GM23338 (cell line): ENCODE measurements at regions not wholly inside any gene's neighbourhood (a gene's known extent, or its start where the extent isn't known, plus 50 kb on each side); places are given as distances from the start of the nearest gene placed in this dataset.

ENCODE experiments used
- ATAC-seq: fragments of 200-7000 bp; cut with Tn5 transposase; 3 replicates; pipeline ENCODE4 v1.9.1; 2020
- DNase-seq: peaks from one replicate; pipeline ENCODE4 v3.0.0-alpha.2; 2015; ENCODE audit warnings: low spot score
- H2AFZ ChIP-seq: fragments of 200-600 bp; sonication (generic); 2 replicates; pipeline ENCODE4 v1.8.0; 2016; ENCODE audit warnings: antibody characterized with exemption, mild to moderate bottlenecking, moderate library complexity
- H3F3A ChIP-seq: fragments of 200-600 bp; sonication (generic); replicated peaks from 2 replicates; pipeline ENCODE4 v1.8.0; 2017; ENCODE audit warnings: antibody characterized with exemption, mixed run types, low read depth
- H3K27ac ChIP-seq: fragments of 200-600 bp; sonication (generic); 2 replicates; pipeline ENCODE4 v1.6.1; 2016; ENCODE audit warnings: low read depth
- H3K27me3 ChIP-seq: fragments of 200-600 bp; sonication (generic); 2 replicates; pipeline ENCODE4 v1.8.0; 2016; ENCODE audit warnings: mild to moderate bottlenecking, mixed run types, moderate library complexity; ENCODE audit not compliant: insufficient read depth
- H3K36me3 ChIP-seq: fragments of 200-600 bp; sonication (generic); 2 replicates; pipeline ENCODE4 v1.8.0; 2016; ENCODE audit warnings: mild to moderate bottlenecking; ENCODE audit not compliant: insufficient read depth
- H3K4me1 ChIP-seq: fragments of 200-600 bp; sonication (generic); 2 replicates; pipeline ENCODE4 v1.8.0; 2016; ENCODE audit warnings: mild to moderate bottlenecking, moderate library complexity; ENCODE audit not compliant: insufficient read depth
- H3K4me2 ChIP-seq: fragments of 200-600 bp; sonication (generic); 2 replicates; pipeline ENCODE4 v1.7.1; 2017; ENCODE audit warnings: mixed run types
- H3K4me3 ChIP-seq: fragments of 200-600 bp; sonication (generic); 2 replicates; pipeline ENCODE4 v1.6.1; 2016; ENCODE audit warnings: mixed run types
- H3K79me2 ChIP-seq: fragments of 200-600 bp; sonication (generic); replicated peaks from 2 replicates; pipeline ENCODE4 v1.8.0; 2017; ENCODE audit warnings: mild to moderate bottlenecking; ENCODE audit not compliant: insufficient read depth
- H3K9me2 ChIP-seq: fragments of 200-600 bp; sonication (generic); 2 replicates; pipeline ENCODE4 v1.8.0; 2017; ENCODE audit not compliant: insufficient read depth
- H4K20me1 ChIP-seq: fragments of 200-600 bp; sonication (generic); replicated peaks from 2 replicates; pipeline ENCODE4 v1.8.0; 2017; ENCODE audit warnings: mild to moderate bottlenecking; ENCODE audit not compliant: insufficient read depth
- H3K27ac Mint-ChIP-seq: 2 replicates; pipeline ENCODE4 v1.8.0; 2020; ENCODE audit warnings: inconsistent platforms, mild to moderate bottlenecking, moderate library complexity, mixed read lengths
- H3K27me3 Mint-ChIP-seq: 3 replicates; pipeline ENCODE4 v1.8.0; 2022; ENCODE audit warnings: low read depth, mild to moderate bottlenecking, moderate library complexity, mixed read lengths, inconsistent platforms; ENCODE audit not compliant: insufficient read depth, poor library complexity
- H3K36me3 Mint-ChIP-seq: 3 replicates; pipeline ENCODE4 v1.8.0; 2021; ENCODE audit warnings: low read depth, mild to moderate bottlenecking, inconsistent platforms, moderate library complexity, mixed read lengths
- H3K4me1 Mint-ChIP-seq: 3 replicates; pipeline ENCODE4 v1.8.0; 2020; ENCODE audit warnings: mild to moderate bottlenecking, inconsistent platforms, mixed read lengths
- H3K4me3 Mint-ChIP-seq: 3 replicates; pipeline ENCODE4 v1.8.0; 2021; ENCODE audit warnings: moderate library complexity, mild to moderate bottlenecking, inconsistent platforms, mixed read lengths
- H3K9me3 Mint-ChIP-seq: 3 replicates; pipeline ENCODE4 v1.8.0; 2020; ENCODE audit warnings: moderate library complexity, mild to moderate bottlenecking, inconsistent platforms, mixed read lengths
- CREB1 ChIP-seq: fragments of 250-450 bp; sonication (Bioruptor Pico); IDR thresholded peaks from 2 replicates; pipeline ENCODE4 v1.5.0; 2020; ENCODE audit warnings: low read depth, mild to moderate bottlenecking, moderate library complexity
- EZH2 ChIP-seq: fragments of 200-600 bp; sonication (generic); IDR thresholded peaks from one replicate; pipeline ENCODE4 v1.8.0; 2017; ENCODE audit warnings: antibody characterized with exemption, mild to moderate bottlenecking, low read depth; ENCODE audit not compliant: unreplicated experiment
- EZH2phosphoT487 ChIP-seq: fragments of 200-600 bp; sonication (generic); IDR thresholded peaks from one replicate; pipeline ENCODE4 v1.8.1; 2018; ENCODE audit warnings: antibody characterized with exemption; ENCODE audit not compliant: unreplicated experiment
- JUNB ChIP-seq: IDR thresholded peaks from one replicate; pipeline ENCODE4 v1.6.1; 2016; ENCODE audit warnings: antibody characterized with exemption; ENCODE audit not compliant: unreplicated experiment
- NANOG ChIP-seq: IDR thresholded peaks from 2 replicates; pipeline ENCODE4 v1.6.1; 2016; ENCODE audit warnings: antibody characterized with exemption, borderline replicate concordance
- POLR2AphosphoS5 ChIP-seq: IDR thresholded peaks from 2 replicates; pipeline ENCODE4 v1.6.1; 2016; ENCODE audit warnings: antibody characterized with exemption, low read depth
- STAT1 ChIP-seq: IDR thresholded peaks from one replicate; pipeline ENCODE4 v1.6.1; 2016; ENCODE audit warnings: antibody characterized with exemption; ENCODE audit not compliant: unreplicated experiment
- ZNF114 ChIP-seq: fragments of 250-450 bp; sonication (Bioruptor Pico); IDR thresholded peaks from 2 replicates; pipeline ENCODE4 v1.5.0; 2020; ENCODE audit warnings: mild to moderate bottlenecking, moderate library complexity
- ZNF331 ChIP-seq: fragments of 250-450 bp; sonication (Bioruptor Pico); IDR thresholded peaks from 2 replicates; pipeline ENCODE4 v1.5.0; 2020; ENCODE audit warnings: low read depth, mild to moderate bottlenecking, moderate library complexity
- TF ChIP-seq, protein P1 (sequence below): fragments of 250-450 bp; sonication (Bioruptor Pico); IDR thresholded peaks from 2 replicates; pipeline ENCODE4 v1.5.0; 2020; ENCODE audit warnings: mild to moderate bottlenecking, moderate library complexity
- TF ChIP-seq, protein P2 (sequence below), 2 experiments: fragments of 200-600 bp in 1 of 2; sonication (generic) in 1 of 2; conservative IDR thresholded peaks; 2 replicates each; pipeline versions ENCODE4 v1.5.1 to v1.6.1; 2016 to 2017; ENCODE audit warnings: antibody characterized with exemption in 2 of 2, low read depth in 2 of 2, mild to moderate bottlenecking in 2 of 2, moderate library complexity in 1 of 2
- TF ChIP-seq, protein P3 (sequence below): IDR thresholded peaks from one replicate; pipeline ENCODE4 v1.6.1; 2018; ENCODE audit warnings: antibody characterized with exemption; ENCODE audit not compliant: unreplicated experiment
- TF ChIP-seq, protein P4 (sequence below): IDR thresholded peaks from 2 replicates; pipeline ENCODE4 v1.6.1; 2016; ENCODE audit warnings: antibody characterized with exemption

DNA sequence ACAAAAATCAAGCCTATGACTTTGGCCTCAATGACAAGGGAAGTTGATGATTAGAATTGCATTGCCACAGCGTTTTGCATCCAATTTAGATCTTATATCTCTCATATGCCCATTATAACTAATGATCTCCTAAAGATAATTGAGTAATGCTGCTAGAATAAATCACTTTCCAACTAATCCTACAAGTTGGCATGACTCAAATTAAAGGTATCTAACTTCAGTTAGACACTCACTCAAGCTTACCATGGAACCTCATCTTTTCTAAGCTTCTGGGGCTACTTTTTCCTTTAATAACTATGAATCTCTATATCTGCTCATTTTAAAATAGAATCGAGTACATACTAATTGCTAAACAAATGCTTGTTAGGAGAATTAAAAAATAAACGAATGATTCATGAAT is 427.8 kb downstream of the BTG1 start:
- no peak overlapping the region for H3K4me2 ChIP-seq
- TF ChIP-seq ZNF114 (CRISPR knock-in tag) (no peak), EZH2phosphoT487 (no peak), CREB1 (CRISPR knock-in tag) (no peak), ZNF331 (CRISPR knock-in tag) (no peak), JUNB (no peak), EZH2 (no peak), STAT1 (no peak), NANOG (no peak), POLR2AphosphoS5 (no peak)
- TF ChIP-seq, protein P1, sequence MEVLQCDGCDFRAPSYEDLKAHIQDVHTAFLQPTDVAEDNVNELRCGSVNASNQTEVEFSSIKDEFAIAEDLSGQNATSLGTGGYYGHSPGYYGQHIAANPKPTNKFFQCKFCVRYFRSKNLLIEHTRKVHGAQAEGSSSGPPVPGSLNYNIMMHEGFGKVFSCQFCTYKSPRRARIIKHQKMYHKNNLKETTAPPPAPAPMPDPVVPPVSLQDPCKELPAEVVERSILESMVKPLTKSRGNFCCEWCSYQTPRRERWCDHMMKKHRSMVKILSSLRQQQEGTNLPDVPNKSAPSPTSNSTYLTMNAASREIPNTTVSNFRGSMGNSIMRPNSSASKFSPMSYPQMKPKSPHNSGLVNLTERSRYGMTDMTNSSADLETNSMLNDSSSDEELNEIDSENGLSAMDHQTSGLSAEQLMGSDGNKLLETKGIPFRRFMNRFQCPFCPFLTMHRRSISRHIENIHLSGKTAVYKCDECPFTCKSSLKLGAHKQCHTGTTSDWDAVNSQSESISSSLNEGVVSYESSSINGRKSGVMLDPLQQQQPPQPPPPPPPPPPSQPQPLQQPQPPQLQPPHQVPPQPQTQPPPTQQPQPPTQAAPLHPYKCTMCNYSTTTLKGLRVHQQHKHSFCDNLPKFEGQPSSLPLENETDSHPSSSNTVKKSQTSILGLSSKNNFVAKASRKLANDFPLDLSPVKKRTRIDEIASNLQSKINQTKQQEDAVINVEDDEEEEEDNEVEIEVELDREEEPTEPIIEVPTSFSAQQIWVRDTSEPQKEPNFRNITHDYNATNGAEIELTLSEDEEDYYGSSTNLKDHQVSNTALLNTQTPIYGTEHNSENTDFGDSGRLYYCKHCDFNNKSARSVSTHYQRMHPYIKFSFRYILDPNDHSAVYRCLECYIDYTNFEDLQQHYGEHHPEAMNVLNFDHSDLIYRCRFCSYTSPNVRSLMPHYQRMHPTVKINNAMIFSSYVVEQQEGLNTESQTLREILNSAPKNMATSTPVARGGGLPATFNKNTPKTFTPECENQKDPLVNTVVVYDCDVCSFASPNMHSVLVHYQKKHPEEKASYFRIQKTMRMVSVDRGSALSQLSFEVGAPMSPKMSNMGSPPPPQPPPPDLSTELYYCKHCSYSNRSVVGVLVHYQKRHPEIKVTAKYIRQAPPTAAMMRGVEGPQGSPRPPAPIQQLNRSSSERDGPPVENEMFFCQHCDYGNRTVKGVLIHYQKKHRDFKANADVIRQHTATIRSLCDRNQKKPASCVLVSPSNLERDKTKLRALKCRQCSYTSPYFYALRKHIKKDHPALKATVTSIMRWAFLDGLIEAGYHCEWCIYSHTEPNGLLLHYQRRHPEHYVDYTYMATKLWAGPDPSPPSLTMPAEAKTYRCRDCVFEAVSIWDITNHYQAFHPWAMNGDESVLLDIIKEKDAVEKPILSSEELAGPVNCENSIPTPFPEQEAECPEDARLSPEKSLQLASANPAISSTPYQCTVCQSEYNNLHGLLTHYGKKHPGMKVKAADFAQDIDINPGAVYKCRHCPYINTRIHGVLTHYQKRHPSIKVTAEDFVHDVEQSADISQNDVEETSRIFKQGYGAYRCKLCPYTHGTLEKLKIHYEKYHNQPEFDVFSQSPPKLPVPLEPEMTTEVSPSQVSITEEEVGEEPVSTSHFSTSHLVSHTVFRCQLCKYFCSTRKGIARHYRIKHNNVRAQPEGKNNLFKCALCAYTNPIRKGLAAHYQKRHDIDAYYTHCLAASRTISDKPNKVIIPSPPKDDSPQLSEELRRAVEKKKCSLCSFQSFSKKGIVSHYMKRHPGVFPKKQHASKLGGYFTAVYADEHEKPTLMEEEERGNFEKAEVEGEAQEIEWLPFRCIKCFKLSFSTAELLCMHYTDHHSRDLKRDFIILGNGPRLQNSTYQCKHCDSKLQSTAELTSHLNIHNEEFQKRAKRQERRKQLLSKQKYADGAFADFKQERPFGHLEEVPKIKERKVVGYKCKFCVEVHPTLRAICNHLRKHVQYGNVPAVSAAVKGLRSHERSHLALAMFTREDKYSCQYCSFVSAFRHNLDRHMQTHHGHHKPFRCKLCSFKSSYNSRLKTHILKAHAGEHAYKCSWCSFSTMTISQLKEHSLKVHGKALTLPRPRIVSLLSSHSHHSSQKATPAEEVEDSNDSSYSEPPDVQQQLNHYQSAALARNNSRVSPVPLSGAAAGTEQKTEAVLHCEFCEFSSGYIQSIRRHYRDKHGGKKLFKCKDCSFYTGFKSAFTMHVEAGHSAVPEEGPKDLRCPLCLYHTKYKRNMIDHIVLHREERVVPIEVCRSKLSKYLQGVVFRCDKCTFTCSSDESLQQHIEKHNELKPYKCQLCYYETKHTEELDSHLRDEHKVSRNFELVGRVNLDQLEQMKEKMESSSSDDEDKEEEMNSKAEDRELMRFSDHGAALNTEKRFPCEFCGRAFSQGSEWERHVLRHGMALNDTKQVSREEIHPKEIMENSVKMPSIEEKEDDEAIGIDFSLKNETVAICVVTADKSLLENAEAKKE (CRISPR knock-in tag), result no peak
- TF ChIP-seq, protein P2, sequence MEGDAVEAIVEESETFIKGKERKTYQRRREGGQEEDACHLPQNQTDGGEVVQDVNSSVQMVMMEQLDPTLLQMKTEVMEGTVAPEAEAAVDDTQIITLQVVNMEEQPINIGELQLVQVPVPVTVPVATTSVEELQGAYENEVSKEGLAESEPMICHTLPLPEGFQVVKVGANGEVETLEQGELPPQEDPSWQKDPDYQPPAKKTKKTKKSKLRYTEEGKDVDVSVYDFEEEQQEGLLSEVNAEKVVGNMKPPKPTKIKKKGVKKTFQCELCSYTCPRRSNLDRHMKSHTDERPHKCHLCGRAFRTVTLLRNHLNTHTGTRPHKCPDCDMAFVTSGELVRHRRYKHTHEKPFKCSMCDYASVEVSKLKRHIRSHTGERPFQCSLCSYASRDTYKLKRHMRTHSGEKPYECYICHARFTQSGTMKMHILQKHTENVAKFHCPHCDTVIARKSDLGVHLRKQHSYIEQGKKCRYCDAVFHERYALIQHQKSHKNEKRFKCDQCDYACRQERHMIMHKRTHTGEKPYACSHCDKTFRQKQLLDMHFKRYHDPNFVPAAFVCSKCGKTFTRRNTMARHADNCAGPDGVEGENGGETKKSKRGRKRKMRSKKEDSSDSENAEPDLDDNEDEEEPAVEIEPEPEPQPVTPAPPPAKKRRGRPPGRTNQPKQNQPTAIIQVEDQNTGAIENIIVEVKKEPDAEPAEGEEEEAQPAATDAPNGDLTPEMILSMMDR (conservative IDR thresholded peaks at IDR 0.05; ENCODE audit: low read depth in 2 of 2), result no peak
- TF ChIP-seq, protein P3, sequence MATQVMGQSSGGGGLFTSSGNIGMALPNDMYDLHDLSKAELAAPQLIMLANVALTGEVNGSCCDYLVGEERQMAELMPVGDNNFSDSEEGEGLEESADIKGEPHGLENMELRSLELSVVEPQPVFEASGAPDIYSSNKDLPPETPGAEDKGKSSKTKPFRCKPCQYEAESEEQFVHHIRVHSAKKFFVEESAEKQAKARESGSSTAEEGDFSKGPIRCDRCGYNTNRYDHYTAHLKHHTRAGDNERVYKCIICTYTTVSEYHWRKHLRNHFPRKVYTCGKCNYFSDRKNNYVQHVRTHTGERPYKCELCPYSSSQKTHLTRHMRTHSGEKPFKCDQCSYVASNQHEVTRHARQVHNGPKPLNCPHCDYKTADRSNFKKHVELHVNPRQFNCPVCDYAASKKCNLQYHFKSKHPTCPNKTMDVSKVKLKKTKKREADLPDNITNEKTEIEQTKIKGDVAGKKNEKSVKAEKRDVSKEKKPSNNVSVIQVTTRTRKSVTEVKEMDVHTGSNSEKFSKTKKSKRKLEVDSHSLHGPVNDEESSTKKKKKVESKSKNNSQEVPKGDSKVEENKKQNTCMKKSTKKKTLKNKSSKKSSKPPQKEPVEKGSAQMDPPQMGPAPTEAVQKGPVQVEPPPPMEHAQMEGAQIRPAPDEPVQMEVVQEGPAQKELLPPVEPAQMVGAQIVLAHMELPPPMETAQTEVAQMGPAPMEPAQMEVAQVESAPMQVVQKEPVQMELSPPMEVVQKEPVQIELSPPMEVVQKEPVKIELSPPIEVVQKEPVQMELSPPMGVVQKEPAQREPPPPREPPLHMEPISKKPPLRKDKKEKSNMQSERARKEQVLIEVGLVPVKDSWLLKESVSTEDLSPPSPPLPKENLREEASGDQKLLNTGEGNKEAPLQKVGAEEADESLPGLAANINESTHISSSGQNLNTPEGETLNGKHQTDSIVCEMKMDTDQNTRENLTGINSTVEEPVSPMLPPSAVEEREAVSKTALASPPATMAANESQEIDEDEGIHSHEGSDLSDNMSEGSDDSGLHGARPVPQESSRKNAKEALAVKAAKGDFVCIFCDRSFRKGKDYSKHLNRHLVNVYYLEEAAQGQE, result no peak
- TF ChIP-seq, protein P4, sequence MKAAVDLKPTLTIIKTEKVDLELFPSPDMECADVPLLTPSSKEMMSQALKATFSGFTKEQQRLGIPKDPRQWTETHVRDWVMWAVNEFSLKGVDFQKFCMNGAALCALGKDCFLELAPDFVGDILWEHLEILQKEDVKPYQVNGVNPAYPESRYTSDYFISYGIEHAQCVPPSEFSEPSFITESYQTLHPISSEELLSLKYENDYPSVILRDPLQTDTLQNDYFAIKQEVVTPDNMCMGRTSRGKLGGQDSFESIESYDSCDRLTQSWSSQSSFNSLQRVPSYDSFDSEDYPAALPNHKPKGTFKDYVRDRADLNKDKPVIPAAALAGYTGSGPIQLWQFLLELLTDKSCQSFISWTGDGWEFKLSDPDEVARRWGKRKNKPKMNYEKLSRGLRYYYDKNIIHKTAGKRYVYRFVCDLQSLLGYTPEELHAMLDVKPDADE, result no peak
- H3K27me3 Mint-ChIP-seq, result no peaks in the 10 kb centered on the region
- no peak overlapping the region for H3K4me3 ChIP-seq
- H3K9me2 ChIP-seq, result no peaks in the 10 kb centered on the region; the same call in 1 of the 2 replicates
- no peaks in the 10 kb centered on the region for H3K79me2 ChIP-seq
- ATAC-seq (no peak), DNase-seq (no peak)
- H3K9me3 Mint-ChIP-seq, result no peaks in the 10 kb centered on the region
- H3K27ac Mint-ChIP-seq, result no peak overlapping the region
- H3K4me3 Mint-ChIP-seq, result no peak overlapping the region
- H2AFZ ChIP-seq, result no peak overlapping the region
- no peaks in the 10 kb centered on the region for H3K36me3 Mint-ChIP-seq
- H3K27me3 ChIP-seq, result no peaks in the 10 kb centered on the region
- no peaks in the 10 kb centered on the region for H3F3A ChIP-seq
- peaks cover 4% of the 10 kb centered on the region; the same call in 2 of the 3 replicates for H3K4me1 Mint-ChIP-seq
- H4K20me1 ChIP-seq, result no peaks in the 10 kb centered on the region
- H3K27ac ChIP-seq, result no peak overlapping the region
- H3K36me3 ChIP-seq, result no peaks in the 10 kb centered on the region
- no peaks in the 10 kb centered on the region for H3K4me1 ChIP-seq
